GM12873 (cell line): ENCODE measurements at regions not wholly inside any gene's neighbourhood (a gene's known extent, or its start where the extent isn't known, plus 50 kb on each side); places are given as distances from the start of the nearest gene placed in this dataset.

Source experiments
- TF ChIP-seq, protein P1 (sequence below): IDR thresholded peaks from 2 replicates; pipeline ENCODE4 v1.5.1; 2012; ENCODE audit warnings: low read depth, mild to moderate bottlenecking, moderate library complexity, low read length, control low read depth; ENCODE audit not compliant: insufficient read depth; ENCODE audit errors: missing control alignments

GRCh38 chrX:88526385-88526784, 220.6 kb upstream of the CPXCR1 start:
- TF ChIP-seq, protein P1, sequence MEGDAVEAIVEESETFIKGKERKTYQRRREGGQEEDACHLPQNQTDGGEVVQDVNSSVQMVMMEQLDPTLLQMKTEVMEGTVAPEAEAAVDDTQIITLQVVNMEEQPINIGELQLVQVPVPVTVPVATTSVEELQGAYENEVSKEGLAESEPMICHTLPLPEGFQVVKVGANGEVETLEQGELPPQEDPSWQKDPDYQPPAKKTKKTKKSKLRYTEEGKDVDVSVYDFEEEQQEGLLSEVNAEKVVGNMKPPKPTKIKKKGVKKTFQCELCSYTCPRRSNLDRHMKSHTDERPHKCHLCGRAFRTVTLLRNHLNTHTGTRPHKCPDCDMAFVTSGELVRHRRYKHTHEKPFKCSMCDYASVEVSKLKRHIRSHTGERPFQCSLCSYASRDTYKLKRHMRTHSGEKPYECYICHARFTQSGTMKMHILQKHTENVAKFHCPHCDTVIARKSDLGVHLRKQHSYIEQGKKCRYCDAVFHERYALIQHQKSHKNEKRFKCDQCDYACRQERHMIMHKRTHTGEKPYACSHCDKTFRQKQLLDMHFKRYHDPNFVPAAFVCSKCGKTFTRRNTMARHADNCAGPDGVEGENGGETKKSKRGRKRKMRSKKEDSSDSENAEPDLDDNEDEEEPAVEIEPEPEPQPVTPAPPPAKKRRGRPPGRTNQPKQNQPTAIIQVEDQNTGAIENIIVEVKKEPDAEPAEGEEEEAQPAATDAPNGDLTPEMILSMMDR = no peak

DNA sequence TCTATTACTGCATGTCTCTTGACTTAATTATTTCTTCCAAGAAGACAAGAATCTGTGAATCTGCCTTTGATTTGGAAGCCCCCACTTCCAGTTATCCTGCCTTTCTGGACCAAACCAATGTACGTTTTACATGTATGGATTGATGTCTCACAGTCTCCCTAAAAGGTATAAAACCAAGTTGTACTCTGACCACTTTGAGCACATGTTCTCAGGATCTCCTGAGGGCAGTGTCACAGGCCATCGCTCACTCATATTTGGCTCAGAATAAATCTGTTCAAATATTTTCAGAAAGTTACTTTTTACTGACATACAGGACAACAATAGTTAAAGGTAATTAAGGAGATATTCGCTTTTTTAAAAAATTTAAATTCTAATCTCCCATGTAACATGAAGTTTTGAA, 188.6 kb upstream of the CPXCR1 start:
- TF ChIP-seq, protein P1 = no peak

- TF ChIP-seq, protein P1 = no peak
Measured at GRCh38 chrX:88560673-88561330, 186.2 kb upstream of the CPXCR1 start.

- TF ChIP-seq, protein P1 = no peak
Measured at GRCh38 chrX:88584283-88584682, 162.7 kb upstream of the CPXCR1 start.

GRCh38 chrX:88586317-88586716, 160.7 kb upstream of the CPXCR1 start:
- TF ChIP-seq, protein P1 = no peak

- TF ChIP-seq, protein P1 = no peak
Measured at GRCh38 chrX:88603237-88603636, 143.8 kb upstream of the CPXCR1 start.

DNA sequence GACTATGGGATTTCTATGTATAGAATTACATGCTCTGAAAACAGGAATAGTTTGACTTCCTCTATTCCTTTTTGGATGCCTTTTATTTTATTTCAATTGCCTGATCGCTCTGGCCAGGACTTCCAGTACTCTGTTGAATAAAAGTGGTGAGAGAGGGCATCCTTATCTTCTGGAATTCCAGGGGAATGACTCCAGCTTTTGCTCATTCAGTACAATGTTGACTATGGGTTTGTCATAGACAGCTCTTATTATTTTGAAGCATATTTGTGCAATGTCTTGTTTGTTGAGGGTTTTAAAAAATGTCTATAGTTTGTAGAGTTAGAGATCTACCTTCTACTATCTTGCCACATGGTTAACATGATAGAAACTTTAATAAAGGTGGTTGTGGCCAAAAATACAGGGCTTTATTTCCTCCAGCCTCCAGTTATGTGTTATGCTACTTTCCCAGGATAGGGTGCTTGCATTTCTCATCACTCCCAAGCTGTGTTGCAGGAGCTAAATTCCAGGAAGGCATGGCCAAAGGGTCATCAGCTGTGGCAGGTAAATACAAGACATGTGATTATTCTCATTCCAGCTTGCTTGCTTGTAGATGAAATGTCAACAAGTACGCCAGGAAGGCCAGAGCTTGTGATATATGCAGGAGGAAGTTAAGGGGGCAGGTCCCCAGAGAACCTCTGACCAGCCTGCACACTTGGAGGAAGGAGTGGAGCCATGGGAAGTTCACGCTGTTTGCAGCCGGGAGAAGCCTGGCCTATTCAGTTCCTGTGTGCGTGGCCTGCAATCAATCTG, 142.4 kb upstream of the CPXCR1 start:
- TF ChIP-seq, protein P1 = no peak
